Small intestine (tissue), 7 donors: ENCODE measurements at regions not wholly inside any gene's neighbourhood (a gene's known extent, or its start where the extent isn't known, plus 50 kb on each side); places are given as distances from the start of the nearest gene placed in this dataset.

Experiments used
- DNase-seq, 2 donors: peaks; one replicate each; pipeline versions ENCODE4 v3.0.0 to v3.0.0-alpha.2; 2013
- FAIRE-seq: peaks from 2 replicates; lab custom pipeline; 2012; peaks lifted over from hg19 to GRCh38; lab: Jason Lieb, UNC
- H3K27ac ChIP-seq, 3 donors: one replicate each; pipeline ENCODE4 v1.5.1; 2013; ENCODE audit warnings: low read length in 2 of 3, mild to moderate bottlenecking in 2 of 3, control low read depth in 1 of 3, inconsistent platforms in 1 of 3, low read depth in 1 of 3, moderate library complexity in 1 of 3
- H3K27me3 ChIP-seq, 3 donors: one replicate each; pipeline ENCODE4 v1.6.1; 2013; ENCODE audit warnings: low read length in 3 of 3, inconsistent platforms in 1 of 3; ENCODE audit not compliant: control insufficient read depth in 3 of 3, insufficient read depth in 3 of 3
- H3K36me3 ChIP-seq, 3 donors: one replicate each; pipeline ENCODE4 v1.6.1; 2013; ENCODE audit warnings: low read length in 3 of 3, inconsistent platforms in 1 of 3, low read depth in 1 of 3, mild to moderate bottlenecking in 1 of 3, moderate library complexity in 1 of 3; ENCODE audit not compliant: control insufficient read depth in 3 of 3, insufficient read depth in 2 of 3
- H3K4me1 ChIP-seq, 3 donors: one replicate each; pipeline ENCODE4 v1.6.1; 2013; ENCODE audit warnings: low read length in 2 of 3, inconsistent platforms in 1 of 3, low read depth in 1 of 3, mild to moderate bottlenecking in 1 of 3, moderate library complexity in 1 of 3; ENCODE audit not compliant: control insufficient read depth in 3 of 3, insufficient read depth in 2 of 3
- H3K4me3 ChIP-seq, 3 donors: one replicate each; pipeline ENCODE4 v1.5.1; 2013; ENCODE audit warnings: low read length in 3 of 3, control low read depth in 1 of 3, inconsistent platforms in 1 of 3, low read depth in 1 of 3, mild to moderate bottlenecking in 1 of 3, moderate library complexity in 1 of 3
- H3K9me3 ChIP-seq, 2 donors: one replicate each; pipeline ENCODE4 v1.6.1; 2013; ENCODE audit warnings: low read depth in 1 of 2, low read length in 1 of 2; ENCODE audit not compliant: control insufficient read depth in 2 of 2, insufficient read depth in 1 of 2
- WGBS, 3 donors: extraction: QIAGEN DNeasy Blood & Tissue Kit; methylation state at CpG; one replicate each; pipeline ENCODE4 v1.1.7; 2013; 5-methylcytosine and 5-hydroxymethylcytosine counted together
- donor health status: healthy with polysubstance abuse.
- donor health status: control.
- donor health status: control.
- donor health status: Bipolar disorder and iron deficiency.
- donor health status: healthy.

- Histone ChIP-seq H3K4me3 (no peak overlapping the region), H3K27me3 (no peaks in the 10 kb centered on the region), H3K36me3 (no peaks in the 10 kb centered on the region), H3K9me3 (peaks cover 0 to 8% of the 10 kb centered on the region in 2 donors), H3K4me1 (no peaks in the 10 kb centered on the region), H3K27ac (no peak overlapping the region)
- WGBS, 3 donors = 43 to 64% (median 45%) methylated on average over 1 of the region's 1 CpG
- DNase-seq (no peak), FAIRE-seq (no peak)
Observed at GRCh38 chr18:78156466-78156865, 823.2 kb upstream of the SALL3 start.

GRCh38 chr18:78158943-78159342 lies 820.7 kb upstream of the SALL3 start:
- H3K27ac ChIP-seq = no peak overlapping the region
- no peak overlapping the region for H3K4me3 ChIP-seq
- H3K27me3 ChIP-seq = no peaks in the 10 kb centered on the region
- DNase-seq (no peak), FAIRE-seq (no peak)
- peaks cover 0 to 5% of the 10 kb centered on the region in 2 donors for H3K9me3 ChIP-seq
- WGBS, 3 donors = 87 to 90% (median 90%) methylated on average over 17 of the region's 17 CpGs
- H3K36me3 ChIP-seq = no peaks in the 10 kb centered on the region
- no peaks in the 10 kb centered on the region for H3K4me1 ChIP-seq

DNA sequence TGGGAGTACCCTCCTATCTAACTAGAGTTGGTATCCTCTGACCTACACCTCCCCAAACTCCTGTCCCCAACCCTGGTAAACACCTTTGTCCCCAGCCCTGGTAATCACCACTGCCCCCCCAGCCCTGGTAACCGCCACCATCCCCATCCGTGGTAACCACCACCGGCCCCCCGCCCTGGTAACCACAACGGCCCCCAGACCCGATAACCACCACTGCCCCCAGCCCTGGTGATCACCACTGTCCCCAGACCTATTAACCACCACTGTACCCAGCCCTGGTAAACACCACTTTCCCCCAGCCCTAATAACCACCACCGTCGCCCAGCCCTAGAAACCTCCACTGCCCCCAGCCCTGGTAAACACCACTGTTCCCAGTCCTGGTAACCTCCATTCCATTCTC lies 820.2 kb upstream of the SALL3 start:
- Histone ChIP-seq H3K4me1 (no peaks in the 10 kb centered on the region), H3K27me3 (no peaks in the 10 kb centered on the region), H3K9me3 (peaks cover 0 to 3% of the 10 kb centered on the region in 2 donors), H3K36me3 (no peaks in the 10 kb centered on the region), H3K27ac (no peak overlapping the region), H3K4me3 (no peak overlapping the region)
- WGBS, 3 donors = 85 to 88% (median 88%) methylated on average over 8 of the region's 8 CpGs
- DNase-seq (no peak), FAIRE-seq (no peak)

- H3K4me3 ChIP-seq = no peak overlapping the region
- no peak overlapping the region for H3K27ac ChIP-seq
- peaks cover 0 to 3% of the 10 kb centered on the region in 2 donors for H3K9me3 ChIP-seq
- 60 to 70% (median 62%) methylated on average over 11 of the region's 11 CpGs for WGBS, 3 donors
- no peaks in the 10 kb centered on the region for H3K27me3 ChIP-seq
- no peak for FAIRE-seq
- no peaks in the 10 kb centered on the region for H3K36me3 ChIP-seq
- peak in 1 of 2 donors; percentile 54 for DNase-seq
- no peaks in the 10 kb centered on the region for H3K4me1 ChIP-seq
Observed at GRCh38 chr18:78160961-78161656, 818.5 kb upstream of the SALL3 start.

DNA sequence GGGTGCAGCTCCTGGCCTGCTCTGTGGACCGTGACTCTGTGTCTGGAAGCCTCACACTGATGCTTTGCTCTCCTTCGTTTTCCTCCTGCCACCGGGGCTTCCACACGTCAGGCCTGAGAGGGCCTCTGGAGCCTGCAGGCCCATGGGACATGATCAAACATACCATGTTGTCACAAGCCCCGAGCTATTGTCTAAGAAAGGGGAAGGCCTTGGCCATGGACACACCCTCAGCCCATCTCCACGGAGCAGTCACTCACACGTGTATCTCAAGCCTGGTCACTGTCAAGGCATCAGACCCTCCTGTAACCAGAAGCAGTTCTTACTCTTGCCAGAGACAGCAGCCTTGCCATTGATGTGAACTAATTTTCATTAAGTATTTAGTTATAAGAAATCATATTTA lies 814.1 kb upstream of the SALL3 start:
- H3K4me3 ChIP-seq = no peak overlapping the region
- DNase-seq (no peak), FAIRE-seq (no peak)
- H3K27ac ChIP-seq = no peak overlapping the region
- peaks cover 0 to under 1% of the 10 kb centered on the region in 2 donors for H3K9me3 ChIP-seq
- no peaks in the 10 kb centered on the region for H3K4me1 ChIP-seq
- H3K27me3 ChIP-seq = no peaks in the 10 kb centered on the region
- WGBS, 3 donors = 68 to 75% (median 70%) methylated on average over 7 of the region's 7 CpGs
- no peaks in the 10 kb centered on the region for H3K36me3 ChIP-seq

DNA sequence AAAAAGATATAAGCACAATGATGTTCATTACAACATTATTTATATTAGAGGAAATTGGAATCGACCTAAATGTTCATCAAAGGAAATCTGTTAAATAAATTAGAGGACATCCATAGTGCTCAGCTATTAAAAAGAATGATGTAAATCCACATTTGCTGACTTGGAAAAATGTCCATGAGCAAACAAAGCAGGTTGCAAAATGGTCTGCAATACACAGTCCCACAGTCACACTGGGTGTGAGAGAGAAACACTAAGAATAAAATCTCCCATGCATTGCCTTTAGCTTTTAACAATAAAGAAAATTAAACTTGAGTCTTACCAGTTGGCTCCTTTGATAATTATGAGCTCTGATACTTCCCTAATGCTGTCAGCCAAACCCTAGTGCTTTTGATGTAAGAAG lies 811.1 kb upstream of the SALL3 start:
- Histone ChIP-seq H3K9me3 (no peaks in the 10 kb centered on the region), H3K4me1 (no peaks in the 10 kb centered on the region), H3K4me3 (no peak overlapping the region), H3K36me3 (no peaks in the 10 kb centered on the region), H3K27ac (no peak overlapping the region), H3K27me3 (no peaks in the 10 kb centered on the region)
- DNase-seq (no peak), FAIRE-seq (peak; percentile 30)
- 56 to 63% (median 57%) methylated on average over 1 of the region's 1 CpG for WGBS, 3 donors

GRCh38 chr18:78169174-78169864 lies 810.3 kb upstream of the SALL3 start:
- Histone ChIP-seq H3K9me3 (no peaks in the 10 kb centered on the region), H3K27me3 (no peaks in the 10 kb centered on the region), H3K4me3 (no peak overlapping the region), H3K4me1 (no peaks in the 10 kb centered on the region), H3K27ac (no peak overlapping the region), H3K36me3 (no peaks in the 10 kb centered on the region)
- WGBS, 3 donors = 25 to 59% (median 35%) methylated on average over 13 of the region's 13 CpGs
- DNase-seq (peak; percentile 2 to 49), FAIRE-seq (no peak)

DNA sequence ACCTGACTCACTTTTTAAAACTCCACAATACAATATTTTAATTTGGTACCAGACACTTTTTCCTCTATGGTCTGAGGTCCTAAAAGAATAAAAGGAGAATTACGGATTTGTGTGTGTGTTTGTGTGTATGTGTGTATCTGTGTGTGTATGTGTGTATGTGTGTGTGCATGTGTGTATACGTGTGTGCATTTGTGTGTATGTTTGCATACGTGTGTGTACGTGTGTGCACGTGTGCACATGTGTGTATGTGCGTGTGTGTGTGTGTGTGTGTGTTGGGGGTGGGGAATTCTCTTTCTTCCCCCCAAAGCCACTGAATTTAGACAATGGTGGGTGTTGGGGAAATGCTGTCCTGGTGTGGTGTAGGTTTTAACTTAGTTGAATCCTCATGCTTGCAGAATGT lies 807.7 kb upstream of the SALL3 start:
- no peak overlapping the region for H3K4me3 ChIP-seq
- H3K4me1 ChIP-seq = no peaks in the 10 kb centered on the region
- no peaks in the 10 kb centered on the region for H3K27me3 ChIP-seq
- WGBS, 3 donors = 71 to 79% (median 77%) methylated on average over 6 of the region's 6 CpGs
- no peaks in the 10 kb centered on the region for H3K36me3 ChIP-seq
- DNase-seq (no peak), FAIRE-seq (no peak)
- H3K27ac ChIP-seq = no peak overlapping the region
- H3K9me3 ChIP-seq = no peaks in the 10 kb centered on the region
